Head of caudate nucleus (tissue), 42 donors: ENCODE measurements at regions not wholly inside any gene's neighbourhood (a gene's known extent, or its start where the extent isn't known, plus 50 kb on each side); places are given as distances from the start of the nearest gene placed in this dataset.

Experiments
- DNase-seq, 42 donors: peaks; one replicate each; pipeline versions ENCODE4 v3.0.0 to v3.0.0-alpha.2; 2020 to 2021; ENCODE audit warnings: mixed read lengths in 7 of 42
- intact Hi-C: fragments of 100-400 bp; cut with DNase I; formaldehyde crosslinking; loops from one replicate; pipeline ENCODE4 v1.15.0; 2022

DNA sequence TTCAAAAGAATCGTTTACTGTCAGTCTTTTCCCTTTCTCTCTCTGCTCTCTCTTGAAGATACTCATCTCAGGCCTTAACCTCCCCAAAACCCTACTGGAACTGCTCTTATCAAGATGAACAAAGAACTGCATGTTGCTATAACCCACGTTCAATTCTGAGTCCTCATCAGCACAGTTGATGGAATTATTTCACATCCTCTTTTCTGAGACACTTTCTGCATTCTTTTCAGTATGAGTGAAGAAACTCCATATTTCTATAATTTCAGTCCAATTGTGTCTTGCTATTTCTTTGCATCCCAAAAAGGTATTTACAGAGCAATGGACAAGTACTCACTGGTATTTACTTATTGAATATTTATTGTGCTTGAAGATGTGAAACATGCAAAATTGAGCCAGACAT is 160.1 kb upstream of the CPNE8 start:
- intact Hi-C loops: no loop called here
- DNase-seq: no peak

DNA sequence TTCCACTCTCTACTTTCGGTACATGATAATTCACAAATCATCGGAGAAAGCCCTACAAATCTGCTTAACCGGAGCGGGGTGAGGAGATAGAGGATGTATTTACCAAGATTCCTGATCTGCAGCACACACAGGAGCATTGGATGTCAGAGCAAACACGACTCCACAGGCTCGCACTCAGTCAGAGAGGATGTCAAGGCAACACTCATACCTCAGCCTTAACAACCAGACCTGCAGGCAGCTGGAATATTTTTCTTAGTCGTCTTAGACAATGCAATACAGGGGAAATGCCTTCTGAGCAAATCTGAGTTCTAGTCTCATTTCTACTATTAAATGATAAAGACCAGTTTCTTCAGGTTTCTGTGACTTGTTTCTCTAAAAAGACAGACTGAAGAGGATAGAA is 159.3 kb upstream of the CPNE8 start:
- DNase-seq: no peak
- intact Hi-C loops: no loop called here

DNA sequence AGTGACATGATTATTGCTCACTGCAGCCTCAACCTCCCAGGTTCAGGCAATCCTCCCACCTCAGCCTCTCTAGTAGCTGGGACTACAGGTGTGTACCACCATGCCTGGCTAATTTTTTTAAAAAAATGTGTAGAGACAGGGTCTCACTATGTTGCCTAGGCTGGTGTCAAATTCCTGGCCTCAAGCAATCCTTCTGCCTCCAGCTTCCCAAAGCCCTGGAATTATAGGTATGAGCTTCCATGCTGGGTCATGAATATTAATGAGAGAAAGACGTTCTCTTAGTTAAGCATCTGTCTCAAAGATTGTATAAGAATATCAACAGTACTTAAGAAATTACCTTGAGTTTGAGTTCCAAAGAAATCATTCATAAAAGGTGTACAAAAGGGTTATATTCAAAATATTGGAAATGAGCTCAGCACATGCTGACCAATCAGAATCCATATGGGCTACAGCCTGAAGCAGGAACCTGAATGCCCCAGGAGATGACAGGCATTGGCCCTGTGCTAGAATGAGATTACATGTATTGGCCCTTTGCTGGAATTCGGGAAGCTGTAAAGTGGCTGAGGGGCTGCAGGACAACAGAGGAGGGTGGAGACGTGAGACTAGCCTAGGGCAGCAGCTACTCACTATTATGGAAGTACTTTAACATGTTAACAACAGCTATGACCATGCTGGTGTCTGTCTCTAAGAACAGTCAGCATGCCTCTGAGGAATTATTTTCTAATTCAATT is 157.0 kb upstream of the CPNE8 start:
- no peak for DNase-seq
- intact Hi-C loops: no loop called here

DNA sequence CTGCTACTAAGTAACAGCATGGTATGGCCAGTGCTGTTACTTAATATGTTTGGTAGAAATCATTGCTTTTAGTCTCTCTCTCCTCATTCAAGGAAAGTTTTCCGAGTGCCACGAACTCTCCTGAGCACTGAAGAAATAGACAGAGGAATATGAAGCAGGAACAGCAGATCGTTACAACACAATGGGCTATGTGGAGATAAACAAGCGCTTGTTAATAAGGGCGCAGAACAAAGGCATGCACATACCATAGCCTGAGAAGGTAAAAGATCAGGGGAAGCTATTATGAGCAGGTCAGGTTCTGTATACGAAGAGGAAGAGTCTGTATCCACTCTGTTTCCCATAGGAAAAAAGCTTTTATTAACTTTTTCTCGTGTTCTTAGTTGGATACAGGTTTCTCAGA is 156.2 kb upstream of the CPNE8 start:
- intact Hi-C loops: no loop called here
- no peak for DNase-seq

DNA sequence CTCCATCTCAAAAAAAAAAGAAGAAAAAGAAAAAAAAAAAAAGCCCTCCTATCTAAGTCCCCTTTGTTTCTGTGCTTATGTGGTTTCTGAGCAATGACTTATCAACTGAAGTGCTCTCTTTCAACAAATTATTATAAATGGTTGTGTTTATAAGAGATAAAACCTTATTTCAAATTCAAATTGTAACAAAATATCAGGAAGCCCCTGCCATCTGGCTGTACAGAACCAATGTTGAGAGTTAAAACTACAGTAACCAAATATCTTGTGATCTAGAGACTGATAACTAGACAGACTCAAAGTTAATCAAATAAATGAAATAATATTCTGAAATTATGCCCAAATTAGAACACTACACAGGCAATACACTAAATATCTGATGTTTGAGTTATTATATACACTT is 143.0 kb upstream of the CPNE8 start:
- intact Hi-C loops: no loop called here

DNA sequence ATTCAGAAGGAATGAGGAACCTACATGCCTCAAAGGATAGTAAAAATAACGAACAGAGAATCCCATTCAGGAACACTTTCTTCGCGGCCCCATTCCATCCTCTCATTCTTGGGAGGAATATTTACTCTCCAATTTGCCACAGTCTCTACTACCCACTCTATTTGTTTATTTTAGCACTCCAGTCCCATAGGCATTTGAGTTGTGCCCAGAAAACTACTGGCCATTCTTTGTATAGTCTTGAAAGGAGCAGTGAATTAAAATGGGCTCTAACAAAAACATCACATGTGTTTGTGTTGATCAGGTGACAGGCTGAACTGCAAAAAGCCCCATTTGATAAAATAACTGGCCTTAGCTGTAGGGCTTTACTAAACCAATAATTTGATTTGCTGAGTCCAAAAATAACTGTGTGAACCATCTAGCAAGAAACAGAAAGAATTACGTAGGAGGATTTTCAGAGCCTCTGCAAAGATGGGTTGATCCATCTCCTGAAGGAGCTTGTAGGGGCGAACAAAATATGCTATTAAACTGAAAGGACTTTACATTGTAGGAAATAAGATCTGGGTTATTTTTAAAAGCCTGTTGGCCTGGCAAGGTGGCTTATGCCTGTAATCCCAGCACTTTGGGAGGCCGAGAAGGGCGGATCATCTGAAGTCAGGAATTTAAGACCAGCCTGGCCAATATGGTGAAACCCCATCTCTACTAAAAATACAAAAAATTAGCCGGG is 142.3 kb upstream of the CPNE8 start:
- intact Hi-C loops: no loop called here
- DNase-seq: no peak

More for the DNA sequence above, 143.0 kb upstream of the CPNE8 start:
- no peak for DNase-seq

DNA sequence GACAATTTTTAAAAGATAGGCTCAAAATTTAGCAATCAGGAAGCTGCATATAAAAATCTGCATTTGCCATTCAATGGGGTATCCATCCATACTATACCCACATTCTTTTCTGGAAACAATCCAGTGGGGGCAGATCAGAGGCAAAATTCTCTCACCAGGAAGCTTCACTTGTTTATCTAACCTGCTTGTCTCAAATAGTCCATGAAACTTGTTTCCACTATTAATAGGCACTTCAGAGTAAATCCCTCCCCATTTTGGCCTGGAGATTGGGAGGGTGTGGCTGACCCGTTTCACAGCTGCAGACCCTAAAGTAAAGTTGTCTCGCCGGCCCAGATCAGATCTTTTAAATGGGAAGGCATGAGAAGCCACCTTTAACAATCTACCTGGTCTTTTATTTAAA is 139.4 kb upstream of the CPNE8 start:
- intact Hi-C loops: no loop called here
- no peak for DNase-seq

DNA sequence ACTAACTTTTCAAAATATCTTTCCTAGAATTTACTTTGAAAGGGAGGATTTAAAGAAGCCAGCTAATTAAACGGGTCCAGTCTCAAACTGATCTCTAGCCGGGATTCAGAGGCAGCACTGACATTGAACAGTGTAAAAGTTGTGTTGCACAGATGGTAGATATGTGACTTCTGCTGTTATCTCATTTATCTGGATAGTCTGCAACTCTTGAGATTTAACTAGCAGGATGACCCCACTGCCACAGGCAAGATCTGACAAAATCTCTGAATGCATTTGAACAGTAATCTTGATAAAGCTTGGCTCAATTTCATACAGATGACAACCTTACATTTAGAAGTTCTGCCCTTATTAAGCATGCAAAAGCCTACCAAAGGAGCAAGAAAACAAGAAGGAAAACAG is 138.0 kb upstream of the CPNE8 start:
- DNase-seq: no peak
- intact Hi-C loops: no loop called here

DNA sequence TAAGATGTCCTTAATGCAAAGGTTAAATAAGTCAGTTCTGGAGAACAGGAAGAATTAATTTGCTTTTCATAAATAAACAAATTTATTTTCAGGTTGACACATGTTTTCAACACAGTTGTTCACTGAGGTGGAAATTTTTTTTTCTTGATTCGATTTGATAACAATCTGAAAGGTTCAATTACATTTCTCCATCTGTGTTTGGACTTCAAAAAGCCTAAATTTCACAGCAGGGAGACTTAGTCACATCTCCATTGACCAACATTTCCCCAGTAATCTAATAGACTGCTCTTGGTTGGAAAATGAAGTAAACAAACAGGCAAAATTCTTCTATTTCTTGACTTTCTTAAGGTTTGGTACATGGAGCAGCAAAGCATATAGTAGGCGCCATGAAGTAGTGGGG is 134.9 kb upstream of the CPNE8 start:
- DNase-seq: no peak
- intact Hi-C loops: no loop called here

DNA sequence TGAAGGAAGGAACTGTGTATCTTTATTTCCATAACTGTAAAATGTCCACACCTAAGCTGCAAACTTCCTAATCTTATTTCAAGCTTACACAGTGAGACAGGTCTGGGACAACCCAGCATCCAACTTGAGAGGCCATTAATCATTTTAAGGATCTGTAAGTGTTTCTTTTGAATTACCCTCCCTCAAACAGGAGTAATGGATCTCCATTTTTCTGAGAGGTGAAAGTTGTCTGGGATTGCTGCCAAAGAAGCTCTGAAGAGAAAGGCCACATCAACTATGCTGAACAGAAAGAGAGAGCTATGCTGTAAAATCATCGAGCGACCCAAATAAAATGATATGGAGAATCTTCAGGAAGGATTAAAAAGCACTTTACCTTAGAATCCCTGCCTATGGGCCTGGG is 131.7 kb upstream of the CPNE8 start:
- DNase-seq: no peak
- intact Hi-C loops: no loop called here

DNA sequence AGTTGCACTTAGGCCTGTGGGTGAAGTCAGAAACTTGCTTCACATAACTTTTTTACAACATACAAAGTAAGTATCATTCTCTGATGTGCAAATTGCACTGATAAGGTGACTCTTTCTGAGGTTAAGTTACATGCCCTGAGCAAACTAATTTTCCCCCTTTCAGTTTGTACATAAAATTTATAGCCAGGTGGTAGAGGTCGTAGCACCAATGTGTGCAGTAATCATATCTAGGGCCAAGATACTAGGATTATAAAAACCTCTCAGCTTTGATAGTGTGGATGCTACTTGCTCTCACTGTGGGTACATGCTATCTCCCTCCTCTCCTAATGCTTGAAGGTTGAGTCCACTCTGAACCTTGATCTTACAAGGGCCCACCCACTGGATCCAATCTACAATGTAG is 130.7 kb upstream of the CPNE8 start:
- no peak for DNase-seq
- intact Hi-C loops: no loop called here

DNA sequence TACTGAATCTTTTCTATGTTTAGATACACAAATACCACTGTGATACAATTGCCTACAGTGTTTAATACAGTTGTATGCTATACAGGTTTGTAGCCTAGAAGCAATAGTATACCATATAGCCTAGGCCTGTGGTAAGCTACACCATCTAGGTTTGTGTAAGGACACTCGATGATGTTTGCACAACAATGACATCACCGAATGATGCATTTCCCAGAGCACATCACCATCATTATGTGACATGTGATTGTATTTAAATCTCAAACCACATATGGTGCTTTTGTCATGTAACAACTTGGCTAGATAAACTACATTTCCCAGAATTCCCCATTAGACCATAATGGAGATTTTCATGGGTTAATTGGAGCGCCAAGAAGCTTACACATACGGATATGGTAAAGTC is 128.4 kb upstream of the CPNE8 start:
- intact Hi-C loops: no loop called here
- no peak for DNase-seq

DNA sequence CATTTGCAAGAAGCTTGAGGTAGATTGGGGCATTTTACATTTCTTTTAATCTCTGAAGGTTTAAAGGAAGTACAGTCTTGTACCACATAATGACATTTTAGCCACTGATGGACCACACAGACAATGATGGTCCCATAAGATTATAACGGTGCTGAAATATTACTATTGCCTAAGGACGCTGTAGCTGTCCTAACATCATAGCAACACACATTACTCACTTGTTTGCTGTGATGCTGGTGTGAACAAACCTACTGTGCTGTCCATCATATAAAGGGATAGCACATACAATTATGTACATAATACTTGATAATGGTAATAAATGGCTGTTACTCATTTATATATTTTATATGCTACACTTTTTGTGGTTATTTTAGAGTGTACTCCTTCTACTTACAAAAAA is 127.1 kb upstream of the CPNE8 start:
- DNase-seq: no peak
- intact Hi-C loops: no loop called here

DNA sequence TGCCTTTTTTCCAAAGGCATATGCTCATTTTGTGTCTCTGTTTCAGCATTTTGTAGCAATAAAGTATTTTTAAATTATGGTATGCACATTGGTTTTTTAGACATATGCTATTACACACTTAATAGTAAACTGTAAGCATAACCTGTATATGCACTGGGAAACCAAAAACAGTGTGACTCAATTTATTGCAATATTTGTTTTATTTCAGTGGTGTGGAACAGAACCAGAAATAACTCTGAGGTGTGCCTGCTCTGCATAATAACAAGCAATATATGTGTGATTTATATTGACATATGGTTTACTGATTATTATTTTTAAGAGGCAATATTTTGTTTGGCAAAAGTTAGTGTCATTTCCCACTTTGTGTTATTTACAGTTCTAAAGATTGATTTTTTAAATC is 126.6 kb upstream of the CPNE8 start:
- no peak for DNase-seq
- intact Hi-C loops: no loop called here

DNA sequence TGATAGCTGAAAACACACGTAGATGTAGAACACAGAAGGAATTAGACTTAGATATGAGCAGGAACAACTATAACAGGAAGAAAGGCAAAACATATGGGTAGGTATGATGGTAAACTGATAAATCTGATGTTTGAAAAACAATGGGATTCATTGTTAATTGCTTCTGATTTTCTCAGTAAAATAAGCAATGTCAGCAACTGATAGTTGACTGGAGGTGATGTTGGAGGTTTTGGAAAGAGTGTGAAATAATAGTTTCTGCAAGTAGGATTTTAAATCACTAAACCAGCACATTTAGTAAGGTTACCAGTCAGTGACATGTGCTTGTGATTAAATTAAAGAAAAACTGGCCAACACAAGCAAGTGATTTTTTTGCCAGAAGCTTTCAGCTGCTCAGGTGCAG is 123.0 kb upstream of the CPNE8 start:
- no peak for DNase-seq
- intact Hi-C loops: no loop called here

DNA sequence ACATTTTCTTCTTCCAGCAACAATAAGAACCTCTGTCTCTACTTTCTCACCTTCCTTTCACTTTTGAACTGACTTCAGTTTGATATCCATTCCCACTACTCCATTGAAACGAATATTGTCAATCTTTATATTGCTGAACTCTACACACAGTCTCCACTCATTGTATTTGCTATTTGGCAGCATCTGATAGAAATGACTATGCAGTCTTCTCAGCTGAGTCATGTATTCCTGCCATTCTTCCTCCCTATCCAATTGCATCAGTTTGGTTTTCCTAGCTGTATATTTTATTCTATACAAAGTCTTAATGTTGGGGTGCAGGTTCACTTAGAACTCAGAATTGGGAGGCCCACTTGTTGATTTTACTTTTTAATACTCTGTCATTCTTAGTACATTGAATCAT is 107.5 kb upstream of the CPNE8 start:
- no peak for DNase-seq
- intact Hi-C loops: no loop called here

DNA sequence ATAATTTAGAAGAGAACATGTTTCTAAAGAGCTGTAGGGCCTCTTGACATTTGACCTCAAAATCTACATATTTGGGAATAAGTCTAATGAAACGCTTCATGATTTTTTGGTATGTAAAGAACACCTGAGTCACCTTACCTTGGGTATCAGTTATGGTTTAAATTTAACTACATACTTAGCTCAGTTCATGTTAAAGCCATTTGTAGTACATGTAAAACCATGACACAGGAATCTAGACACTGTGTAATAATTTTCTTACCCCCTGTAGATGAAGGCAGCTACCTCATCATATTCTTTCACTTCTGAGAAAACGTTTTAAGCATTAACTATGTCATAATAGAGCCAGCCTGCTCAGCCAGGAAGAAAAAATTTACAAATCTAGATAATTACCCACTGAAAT is 105.8 kb upstream of the CPNE8 start:
- DNase-seq: no peak
- intact Hi-C loops: no loop called here

DNA sequence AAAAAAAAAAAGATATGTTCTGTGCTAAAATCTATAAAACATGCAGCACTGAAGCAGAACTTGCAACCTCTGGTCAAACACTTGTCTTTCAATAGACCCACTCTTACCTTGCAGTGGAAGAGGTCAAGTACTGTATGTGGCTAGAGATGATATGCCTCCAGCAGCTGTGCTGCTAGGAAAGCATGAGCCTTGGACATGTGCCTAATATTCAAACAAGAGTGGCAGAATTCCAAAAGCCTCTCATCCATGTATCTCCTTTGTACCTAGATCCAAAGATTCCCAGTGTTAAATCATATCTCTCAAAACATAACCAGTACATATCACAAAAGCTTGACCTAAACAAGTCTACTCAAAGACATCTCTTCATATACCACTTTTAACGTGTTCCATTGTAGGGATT is 105.0 kb upstream of the CPNE8 start:
- intact Hi-C loops: no loop called here
- no peak for DNase-seq

DNA sequence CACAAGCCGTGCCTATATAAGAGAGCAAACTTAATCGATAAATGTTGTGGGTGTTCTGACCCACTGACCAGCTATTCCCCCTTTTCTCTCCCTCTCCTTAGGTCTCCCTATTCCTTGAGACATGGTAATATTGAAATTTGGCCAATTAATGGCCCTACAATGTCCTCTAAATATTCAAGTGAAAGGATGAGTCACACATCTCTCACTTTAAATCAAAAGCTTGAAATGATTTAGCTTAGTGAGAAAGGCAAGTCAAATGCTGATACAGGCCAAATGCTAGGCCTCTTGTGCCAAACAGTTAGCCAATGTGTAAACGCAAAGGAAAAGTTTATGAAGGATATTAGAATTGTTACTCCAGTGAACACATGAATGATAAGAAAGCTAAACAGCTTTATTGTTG is 102.2 kb upstream of the CPNE8 start:
- intact Hi-C loops: no loop called here
- no peak for DNase-seq

DNA sequence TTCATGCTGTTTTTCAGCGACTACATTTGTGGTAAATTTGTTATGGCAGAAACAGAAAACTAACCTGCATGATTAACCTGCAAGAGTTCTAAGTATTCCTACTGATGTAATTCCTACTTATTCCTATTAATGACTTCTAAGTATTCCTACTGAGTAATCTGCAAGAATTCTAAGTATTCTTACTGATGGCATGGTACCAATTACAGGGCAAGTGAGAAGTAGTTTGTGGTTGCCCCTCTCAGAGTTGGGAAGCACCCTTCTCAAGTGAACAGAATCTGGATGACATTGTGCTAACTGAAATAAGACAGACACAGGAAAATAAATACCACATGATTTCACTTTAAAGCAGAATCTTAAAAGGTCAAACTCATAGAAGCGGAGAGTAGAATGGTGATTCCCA is 100.9 kb upstream of the CPNE8 start:
- no peak for DNase-seq
- intact Hi-C loops: no loop called here

DNA sequence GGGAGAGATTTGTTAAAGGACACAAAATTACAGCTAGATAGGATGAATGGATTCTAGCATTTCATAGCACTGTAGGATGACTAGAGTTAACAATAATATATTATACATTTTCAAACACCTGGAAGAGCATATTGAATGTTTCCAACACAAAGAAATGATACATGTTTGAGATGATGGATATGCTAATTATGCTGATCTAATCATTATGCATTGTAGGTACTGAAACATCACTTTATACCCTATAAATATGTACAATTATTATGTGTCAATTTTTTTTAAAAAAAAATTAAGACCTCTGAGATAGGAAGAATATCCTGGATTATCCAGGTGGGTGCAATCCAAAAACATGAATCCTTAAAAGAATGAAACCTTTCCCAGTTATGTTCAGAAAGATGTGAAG is 100.3 kb upstream of the CPNE8 start:
- intact Hi-C loops: no loop called here
- no peak for DNase-seq
